GM12878 (cell line): ENCODE measurements at regions not wholly inside any gene's neighbourhood (a gene's known extent, or its start where the extent isn't known, plus 50 kb on each side); places are given as distances from the start of the nearest gene placed in this dataset.

ENCODE experiments used
- ATAC-seq: fragments of 200-7000 bp; cut with Tn5 transposase; 3 replicates; pipeline ENCODE4 v1.9.1; 2020; ENCODE audit warnings: mild to moderate bottlenecking, moderate library complexity
- BruUV-seq: library from RNA; stranded (reverse); fragments of 400-500 nt; replicated peaks from 2 replicates; lab custom pipeline; 2021; lab: Mats Ljungman, UMichigan
- CTCF ChIA-PET: fragments of 300-600 bp; sonication (Branson Sonifier 250); formaldehyde crosslinking; extraction: SDS; loops from one replicate; lab custom pipeline; 2021; ENCODE audit warnings: inconsistent platforms; lab: Yijun Ruan, JAX
- POLR2A ChIA-PET: fragments of 350-600 bp; formaldehyde crosslinking; extraction: SDS; loops from one replicate; lab custom pipeline; 2021; ENCODE audit warnings: inconsistent platforms; lab: Charles Lee
- RAD21 ChIA-PET: fragments of 300-600 bp; sonication (Branson Sonifier 250); formaldehyde crosslinking; loops from one replicate; lab custom pipeline; 2023; ENCODE audit warnings: antibody characterized with exemption; ENCODE audit not compliant: unreplicated experiment; lab: Charles Lee
- SMC1A ChIA-PET: fragments of 300-600 bp; sonication (Branson Sonifier 250); formaldehyde crosslinking; loops from one replicate; lab custom pipeline; 2023; ENCODE audit not compliant: unreplicated experiment, uncharacterized antibody; lab: Charles Lee
- DNase-seq: peaks from one replicate; pipeline ENCODE4 v3.0.0-alpha.2; 2011; ENCODE audit warnings: low read depth, low spot score
- FAIRE-seq: peaks from 3 replicates; lab custom pipeline; 2011; peaks lifted over from hg19 to GRCh38; lab: Jason Lieb, UNC
- H2AFZ ChIP-seq: 2 replicates; pipeline ENCODE4 v1.6.0; 2011; ENCODE audit warnings: low read depth, low read length, control low read depth; ENCODE audit not compliant: control insufficient read depth
- H3K27ac ChIP-seq: 2 replicates; pipeline ENCODE4 v1.5.1; 2011; ENCODE audit warnings: control low read depth; ENCODE audit not compliant: control insufficient read depth, insufficient read depth
- H3K27me3 ChIP-seq, 2 experiments: replicated peaks in 1 of 2; 2 replicates each; pipeline versions ENCODE4 v1.6.0 to v1.6.1; 2011; ENCODE audit warnings: low read length in 1 of 2; ENCODE audit not compliant: control insufficient read depth in 2 of 2, insufficient read depth in 2 of 2
- H3K36me3 ChIP-seq, 2 experiments: 2 replicates each; pipeline ENCODE4 v1.5.1; 2011; ENCODE audit warnings: low read length in 1 of 2; ENCODE audit not compliant: control insufficient read depth in 2 of 2, insufficient read depth in 2 of 2
- H3K4me1 ChIP-seq: 2 replicates; pipeline ENCODE4 v1.6.1; 2011; ENCODE audit warnings: mild to moderate bottlenecking, low read length, moderate library complexity, mixed read lengths; ENCODE audit not compliant: control insufficient read depth, insufficient read depth
- H3K4me2 ChIP-seq: 2 replicates; pipeline ENCODE4 v1.6.0; 2011; ENCODE audit warnings: control low read depth; ENCODE audit not compliant: control insufficient read depth, insufficient read depth
- H3K4me3 ChIP-seq: fragments of 200-600 bp; sonication (generic); 2 replicates; pipeline ENCODE4 v1.5.1; 2016
- H3K79me2 ChIP-seq: 2 replicates; pipeline ENCODE4 v1.6.0; 2011; ENCODE audit warnings: low read length; ENCODE audit not compliant: control insufficient read depth, insufficient read depth
- H3K9ac ChIP-seq: 2 replicates; pipeline ENCODE4 v1.8.0; 2011; ENCODE audit warnings: low read length, control low read depth, mixed read lengths; ENCODE audit not compliant: control insufficient read depth, insufficient read depth
- H3K9me3 ChIP-seq: replicated peaks from 3 replicates; pipeline ENCODE4 v1.5.1; 2011; ENCODE audit warnings: mild to moderate bottlenecking, low read length; ENCODE audit not compliant: control insufficient read depth, insufficient read depth
- H4K20me1 ChIP-seq: 2 replicates; pipeline ENCODE4 v1.6.0; 2011; ENCODE audit not compliant: control insufficient read depth, insufficient read depth
- CBFB ChIP-seq: IDR thresholded peaks from 2 replicates; pipeline ENCODE4 v1.6.1; 2016; ENCODE audit warnings: antibody characterized with exemption, low read depth
- FOXM1 ChIP-seq: IDR thresholded peaks from 2 replicates; pipeline ENCODE4 v1.6.1; 2012; ENCODE audit warnings: low read depth, mild to moderate bottlenecking, inconsistent platforms, low read length, moderate library complexity
- IRF4 ChIP-seq: IDR thresholded peaks from 2 replicates; pipeline ENCODE4 v1.6.1; 2011; ENCODE audit warnings: low read depth, low read length
- KAT2A ChIP-seq: conservative IDR thresholded peaks from 2 replicates; pipeline ENCODE4 v1.6.1; 2011; ENCODE audit warnings: low read depth, low read length; ENCODE audit not compliant: control insufficient read depth
- MAX ChIP-seq: IDR thresholded peaks from 2 replicates; pipeline ENCODE4 v1.6.1; 2012; ENCODE audit warnings: low read depth, low read length, improper control_type of control experiment
- MTA2 ChIP-seq: fragments of 450-650 bp; IDR thresholded peaks from 2 replicates; pipeline ENCODE4 v1.6.1; 2016; ENCODE audit warnings: low read depth, mild to moderate bottlenecking, moderate library complexity
- PKNOX1 ChIP-seq: fragments of 450-650 bp; IDR thresholded peaks from 2 replicates; pipeline ENCODE4 v1.6.1; 2016; ENCODE audit warnings: mild to moderate bottlenecking
- POLR2AphosphoS5 ChIP-seq: IDR thresholded peaks from 2 replicates; pipeline ENCODE4 v1.6.1; 2011; ENCODE audit warnings: mild to moderate bottlenecking, low read length, inconsistent platforms
- POU2F2 ChIP-seq: IDR thresholded peaks from 3 replicates; pipeline ENCODE4 v1.6.1; 2011; ENCODE audit warnings: low read depth, mild to moderate bottlenecking, low read length, borderline replicate concordance
- RELB ChIP-seq: fragments of 450-650 bp; IDR thresholded peaks from 2 replicates; pipeline ENCODE4 v1.6.1; 2017; ENCODE audit warnings: low read depth, mild to moderate bottlenecking, moderate library complexity
- SMARCA5 ChIP-seq: fragments of 450-650 bp; IDR thresholded peaks from 2 replicates; pipeline ENCODE4 v1.6.1; 2017; ENCODE audit warnings: mild to moderate bottlenecking
- SPI1 ChIP-seq: IDR thresholded peaks from 2 replicates; pipeline ENCODE4 v1.6.1; 2011; ENCODE audit warnings: low read depth, mild to moderate bottlenecking, low read length, moderate library complexity, borderline replicate concordance; ENCODE audit not compliant: insufficient read depth
- SUZ12 ChIP-seq: fragments of 200-600 bp; sonication (generic); IDR thresholded peaks from one replicate; pipeline ENCODE4 v1.6.1; 2018; ENCODE audit warnings: antibody characterized with exemption, mild to moderate bottlenecking; ENCODE audit not compliant: unreplicated experiment
- ZNF687 ChIP-seq: fragments of 450-650 bp; IDR thresholded peaks from 2 replicates; pipeline ENCODE4 v1.6.1; 2017; ENCODE audit warnings: mild to moderate bottlenecking, moderate library complexity
- WGBS: methylation state at CpG from one replicate; pipeline ENCODE4 v1.1.6; 2016; ENCODE audit warnings: low lambda C conversion rate; ENCODE audit not compliant: insufficient replicate concordance, insufficient coverage; ENCODE audit errors: missing lambda C conversion rate; 5-methylcytosine and 5-hydroxymethylcytosine counted together
- in situ Hi-C: fragments of 300-500 bp; cut with MboI; formaldehyde crosslinking; loops from 9 replicates; pipeline ENCODE4 v1.14.3; 2018; ENCODE audit warnings: mixed read lengths
- intact Hi-C: fragments of 100-400 bp; cut with micrococcal nuclease; formaldehyde crosslinking; loops from one replicate; pipeline ENCODE4 v1.14.2; 2022; ENCODE audit not compliant: unreplicated experiment
- TF ChIP-seq, protein P1 (sequence below): IDR thresholded peaks from 2 replicates; pipeline ENCODE4 v1.6.1; 2012; ENCODE audit warnings: low read depth, low read length, improper control_type of control experiment

GRCh38 chr6:168784426-168784825, 343.4 kb downstream of the SMOC2 start:
- Histone ChIP-seq H3K27me3 (no peaks in the 10 kb centered on the region), H3K9ac (no peak overlapping the region), H3K4me2 (no peak overlapping the region), H3K27ac (no peak overlapping the region), H3K79me2 (no peaks in the 10 kb centered on the region), H3K36me3 (no peaks in the 10 kb centered on the region), H3K9me3 (no peaks in the 10 kb centered on the region), H4K20me1 (no peaks in the 10 kb centered on the region), H3K4me3 (no peak overlapping the region), H2AFZ (no peak overlapping the region), H3K4me1 (no peaks in the 10 kb centered on the region)
- no TSS peak for BruUV-seq
- FAIRE-seq (no peak), ATAC-seq (no peak), DNase-seq (no peak)
- SMC1A ChIA-PET, result no interaction called here
- WGBS, result 39% methylated on average over 14 of the region's 14 CpGs
- intact Hi-C loops (no loop called here), in situ Hi-C loops (no loop called here)
- RAD21 ChIA-PET, result no interaction called here
- CTCF ChIA-PET, result no interaction called here
- POLR2A ChIA-PET, result no interaction called here
- TF ChIP-seq MTA2 (no peak), IRF4 (no peak), ZNF687 (no peak), POLR2AphosphoS5 (no peak), KAT2A (no peak), MAX (no peak), FOXM1 (no peak), SMARCA5 (no peak), CBFB (no peak), SUZ12 (no peak), PKNOX1 (no peak), SPI1 (no peak), POU2F2 (no peak), RELB (no peak)
- TF ChIP-seq, protein P1, sequence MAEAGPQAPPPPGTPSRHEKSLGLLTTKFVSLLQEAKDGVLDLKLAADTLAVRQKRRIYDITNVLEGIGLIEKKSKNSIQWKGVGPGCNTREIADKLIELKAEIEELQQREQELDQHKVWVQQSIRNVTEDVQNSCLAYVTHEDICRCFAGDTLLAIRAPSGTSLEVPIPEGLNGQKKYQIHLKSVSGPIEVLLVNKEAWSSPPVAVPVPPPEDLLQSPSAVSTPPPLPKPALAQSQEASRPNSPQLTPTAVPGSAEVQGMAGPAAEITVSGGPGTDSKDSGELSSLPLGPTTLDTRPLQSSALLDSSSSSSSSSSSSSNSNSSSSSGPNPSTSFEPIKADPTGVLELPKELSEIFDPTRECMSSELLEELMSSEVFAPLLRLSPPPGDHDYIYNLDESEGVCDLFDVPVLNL, result no peak
